C4-2B (cell line): ENCODE measurements at regions not wholly inside any gene's neighbourhood (a gene's known extent, or its start where the extent isn't known, plus 50 kb on each side); places are given as distances from the start of the nearest gene placed in this dataset.

ENCODE experiments used
- ZFX ChIP-seq: fragments of 450-650 bp; IDR thresholded peaks from 2 replicates; pipeline ENCODE4 v1.6.1; 2017
- TF ChIP-seq, protein P1 (sequence below): fragments of 450-650 bp; conservative IDR thresholded peaks from 2 replicates; pipeline ENCODE4 v1.5.1; 2017; ENCODE audit warnings: mild to moderate bottlenecking

DNA sequence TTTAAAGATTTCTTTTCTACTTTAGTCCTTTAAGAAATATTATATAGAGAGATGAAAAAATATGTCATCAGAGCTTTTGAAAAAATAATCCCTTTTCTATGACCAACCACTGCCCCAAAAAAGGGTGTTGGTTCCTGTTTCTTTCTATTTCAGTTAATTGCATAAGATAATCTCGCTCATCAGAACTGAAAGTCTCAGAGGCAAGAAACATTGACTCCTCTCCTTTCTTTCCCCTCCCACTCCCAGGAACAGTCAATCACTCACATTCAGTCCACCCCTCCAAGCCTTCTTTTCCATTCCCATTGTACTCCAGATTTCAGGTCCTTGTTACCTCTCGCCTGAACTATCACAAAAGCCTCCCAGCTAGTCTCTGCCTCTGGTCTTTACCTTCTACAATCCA is 153.7 kb upstream of the ABI3BP start:
- TF ChIP-seq, protein P1, sequence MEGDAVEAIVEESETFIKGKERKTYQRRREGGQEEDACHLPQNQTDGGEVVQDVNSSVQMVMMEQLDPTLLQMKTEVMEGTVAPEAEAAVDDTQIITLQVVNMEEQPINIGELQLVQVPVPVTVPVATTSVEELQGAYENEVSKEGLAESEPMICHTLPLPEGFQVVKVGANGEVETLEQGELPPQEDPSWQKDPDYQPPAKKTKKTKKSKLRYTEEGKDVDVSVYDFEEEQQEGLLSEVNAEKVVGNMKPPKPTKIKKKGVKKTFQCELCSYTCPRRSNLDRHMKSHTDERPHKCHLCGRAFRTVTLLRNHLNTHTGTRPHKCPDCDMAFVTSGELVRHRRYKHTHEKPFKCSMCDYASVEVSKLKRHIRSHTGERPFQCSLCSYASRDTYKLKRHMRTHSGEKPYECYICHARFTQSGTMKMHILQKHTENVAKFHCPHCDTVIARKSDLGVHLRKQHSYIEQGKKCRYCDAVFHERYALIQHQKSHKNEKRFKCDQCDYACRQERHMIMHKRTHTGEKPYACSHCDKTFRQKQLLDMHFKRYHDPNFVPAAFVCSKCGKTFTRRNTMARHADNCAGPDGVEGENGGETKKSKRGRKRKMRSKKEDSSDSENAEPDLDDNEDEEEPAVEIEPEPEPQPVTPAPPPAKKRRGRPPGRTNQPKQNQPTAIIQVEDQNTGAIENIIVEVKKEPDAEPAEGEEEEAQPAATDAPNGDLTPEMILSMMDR: no peak
- no peak for TF ChIP-seq ZFX
